H1 (cell line): ENCODE measurements at regions not wholly inside any gene's neighbourhood (a gene's known extent, or its start where the extent isn't known, plus 50 kb on each side); places are given as distances from the start of the nearest gene placed in this dataset.
A peak's percentile ranks its signal among the peaks of the same experiment; 100 is the strongest.

Experiments used
- CTCF ChIA-PET: fragments of 300-600 bp; sonication (Branson Sonifier 250); formaldehyde crosslinking; loops from one replicate; lab custom pipeline; 2021; ENCODE audit not compliant: partially characterized antibody; lab: Charles Lee
- POLR2A ChIA-PET: fragments of 300-600 bp; sonication (Branson Sonifier 250); formaldehyde crosslinking; loops from one replicate; lab custom pipeline; 2021; ENCODE audit warnings: inconsistent platforms; ENCODE audit not compliant: partially characterized antibody; lab: Charles Lee
- DNase-seq, 2 experiments: peaks; one replicate each; pipeline versions ENCODE4 v3.0.0 to v3.0.0-alpha.2; 2010 to 2022; ENCODE audit warnings: low spot score in 2 of 2, low read depth in 1 of 2, mixed read lengths in 1 of 2
- FAIRE-seq: peaks from 2 replicates; lab custom pipeline; 2011; peaks lifted over from hg19 to GRCh38; lab: Jason Lieb, UNC
- H2AFZ ChIP-seq: 2 replicates; pipeline ENCODE4 v1.8.1; 2012; ENCODE audit warnings: low read length, inconsistent platforms
- H2AK5ac ChIP-seq: 2 replicates; pipeline ENCODE4 v1.6.1; 2013; ENCODE audit warnings: low read depth, low read length
- H2BK120ac ChIP-seq: replicated peaks from 2 replicates; pipeline ENCODE3; 2013; ENCODE audit warnings: low read depth, low read length, inconsistent platforms
- H2BK12ac ChIP-seq: 2 replicates; pipeline ENCODE4 v1.6.1; 2013; ENCODE audit warnings: low read depth, low read length
- H2BK15ac ChIP-seq: 2 replicates; pipeline ENCODE4 v1.6.1; 2013; ENCODE audit warnings: low read length
- H2BK20ac ChIP-seq: 2 replicates; pipeline ENCODE4 v1.6.1; 2013; ENCODE audit warnings: low read length
- H2BK5ac ChIP-seq: 2 replicates; pipeline ENCODE4 v1.6.1; 2013; ENCODE audit warnings: low read depth, low read length
- H3K14ac ChIP-seq: 2 replicates; pipeline ENCODE4 v1.6.1; 2013; ENCODE audit warnings: inconsistent platforms; ENCODE audit not compliant: insufficient read length
- H3K18ac ChIP-seq: 2 replicates; pipeline ENCODE4 v1.6.1; 2013; ENCODE audit warnings: low read length; ENCODE audit errors: extremely low read depth
- H3K23ac ChIP-seq: 2 replicates; pipeline ENCODE4 v1.6.1; 2013; ENCODE audit warnings: inconsistent platforms; ENCODE audit not compliant: insufficient read length
- H3K23me2 ChIP-seq: 2 replicates; pipeline ENCODE4 v1.6.1; 2013; ENCODE audit warnings: low read depth, low read length
- H3K27ac ChIP-seq: 2 replicates; pipeline ENCODE4 v1.6.1; 2011; ENCODE audit warnings: low read depth, low read length, inconsistent platforms
- H3K27me3 ChIP-seq, 4 experiments: replicated peaks in 1 of 4; 1 replicate in 1 of 4; 2 replicates in 3 of 4; pipeline versions ENCODE4 v1.6.1 to v1.8.1; 2011 to 2013; ENCODE audit warnings: low read length in 3 of 4, mild to moderate bottlenecking in 3 of 4, inconsistent platforms in 2 of 4, mixed read lengths in 2 of 4, moderate library complexity in 1 of 4; ENCODE audit not compliant: control insufficient read depth in 3 of 4, insufficient read depth in 3 of 4; ENCODE audit errors: extremely low read depth in 1 of 4
- H3K36me3 ChIP-seq, 4 experiments: 2 replicates each; pipeline versions ENCODE4 v1.6.1 to v1.8.1; 2011 to 2013; ENCODE audit warnings: mild to moderate bottlenecking in 4 of 4, low read length in 3 of 4, moderate library complexity in 2 of 4, control low read depth in 1 of 4, inconsistent platforms in 1 of 4; ENCODE audit not compliant: insufficient read depth in 4 of 4, control insufficient read depth in 2 of 4
- H3K4ac ChIP-seq: replicated peaks from 2 replicates; pipeline ENCODE3; 2013; ENCODE audit warnings: low read length, low read depth, mixed read lengths, inconsistent platforms; ENCODE audit not compliant: insufficient read length
- H3K4me1 ChIP-seq, 4 experiments: replicated peaks in 1 of 4; 1 replicate in 1 of 4; 2 replicates in 3 of 4; pipeline versions ENCODE4 v1.6.1 to v1.8.1; 2011 to 2013; ENCODE audit warnings: low read length in 3 of 4, inconsistent platforms in 2 of 4, mixed read lengths in 1 of 4; ENCODE audit not compliant: insufficient read depth in 4 of 4, control insufficient read depth in 3 of 4
- H3K4me2 ChIP-seq, 2 experiments: 2 replicates each; pipeline versions ENCODE4 v1.6.1 to v1.8.1; 2011 to 2013; ENCODE audit warnings: low read depth in 2 of 2, low read length in 2 of 2, control low read depth in 1 of 2, inconsistent platforms in 1 of 2, mild to moderate bottlenecking in 1 of 2; ENCODE audit not compliant: insufficient read depth in 1 of 2
- H3K4me3 ChIP-seq, 4 experiments: fragments of 200-600, 300-600 bp in 1 of 4; sonication (generic), shearing (Covaris generic), sonication (Bioruptor Twin) in 1 of 4; 2 replicates each; pipeline versions ENCODE4 v1.5.1 to v1.8.1; 2011 to 2016; ENCODE audit warnings: low read length in 4 of 4, low read depth in 3 of 4, control low read depth in 2 of 4, inconsistent platforms in 2 of 4, mild to moderate bottlenecking in 2 of 4, mixed read lengths in 1 of 4, moderate library complexity in 1 of 4; ENCODE audit not compliant: insufficient read depth in 2 of 4; ENCODE audit errors: extremely low read depth in 1 of 4
- H3K56ac ChIP-seq: replicated peaks from 2 replicates; pipeline ENCODE3; 2013; ENCODE audit warnings: low read depth, mild to moderate bottlenecking, mixed read lengths, low read length, inconsistent platforms; ENCODE audit not compliant: insufficient read length
- H3K79me1 ChIP-seq: 2 replicates; pipeline ENCODE4 v1.6.1; 2013; ENCODE audit warnings: low read depth, low read length, control low read depth
- H3K79me2 ChIP-seq, 2 experiments: 2 replicates each; pipeline versions ENCODE4 v1.6.1 to v1.8.1; 2012 to 2013; ENCODE audit warnings: low read length in 2 of 2, mild to moderate bottlenecking in 2 of 2, inconsistent platforms in 1 of 2; ENCODE audit not compliant: insufficient read depth in 2 of 2, control insufficient read depth in 1 of 2
- H3K9ac ChIP-seq, 4 experiments: replicated peaks in 1 of 4; 1 replicate in 1 of 4; 2 replicates in 3 of 4; pipeline versions ENCODE4 v1.6.1 to v1.8.1; 2011 to 2013; ENCODE audit warnings: low read depth in 3 of 4, low read length in 3 of 4, control low read depth in 2 of 4, mild to moderate bottlenecking in 2 of 4, moderate library complexity in 2 of 4, inconsistent platforms in 1 of 4; ENCODE audit errors: extremely low read depth in 1 of 4
- H3K9me3 ChIP-seq, 2 experiments: 2 replicates each; pipeline versions ENCODE4 v1.6.1 to v1.8.1; 2012 to 2013; ENCODE audit warnings: mild to moderate bottlenecking in 2 of 2, moderate library complexity in 2 of 2, control low read depth in 1 of 2, inconsistent platforms in 1 of 2, low read depth in 1 of 2, low read length in 1 of 2, mixed read lengths in 1 of 2; ENCODE audit not compliant: insufficient read depth in 2 of 2
- H4K20me1 ChIP-seq, 2 experiments: replicated peaks in 1 of 2; 2 replicates each; pipeline versions ENCODE3 to v1.8.1; 2011 to 2013; ENCODE audit warnings: inconsistent platforms in 2 of 2, low read length in 2 of 2, mild to moderate bottlenecking in 1 of 2; ENCODE audit not compliant: insufficient read depth in 2 of 2, control insufficient read depth in 1 of 2
- H4K5ac ChIP-seq: 2 replicates; pipeline ENCODE4 v1.6.1; 2013; ENCODE audit warnings: low read length, low read depth, mixed read lengths, inconsistent platforms; ENCODE audit not compliant: insufficient read length
- H4K8ac ChIP-seq: 2 replicates; pipeline ENCODE4 v1.8.0; 2013; ENCODE audit warnings: mild to moderate bottlenecking, moderate library complexity, low read length, inconsistent platforms; ENCODE audit not compliant: insufficient read depth; ENCODE audit errors: extremely low read depth
- H4K91ac ChIP-seq: replicated peaks from 2 replicates; pipeline ENCODE3; 2013; ENCODE audit warnings: low read length, mixed read lengths, inconsistent platforms; ENCODE audit not compliant: insufficient read length
- EGR1 ChIP-seq: IDR thresholded peaks from 2 replicates; pipeline ENCODE4 v1.6.1; 2011; ENCODE audit warnings: low read depth, low read length, borderline replicate concordance
- SP2 ChIP-seq: IDR thresholded peaks from 2 replicates; pipeline ENCODE4 v1.6.1; 2012; ENCODE audit warnings: mild to moderate bottlenecking, low read length, inconsistent platforms
- TEAD4 ChIP-seq: IDR thresholded peaks from 2 replicates; pipeline ENCODE4 v1.6.1; 2012; ENCODE audit warnings: low read depth, low read length, inconsistent platforms, mixed read lengths
- WGBS, 2 experiments: shearing (Covaris generic) in 1 of 2; methylation state at CpG; one replicate each; pipeline versions ENCODE4 v1.1.6 to v1.1.7; 2013 to 2015; ENCODE audit warnings: low lambda C conversion rate in 2 of 2, mixed read lengths in 2 of 2, inconsistent platforms in 1 of 2, low coverage in 1 of 2, missing lambda C conversion rate in 1 of 2; ENCODE audit not compliant: insufficient replicate concordance in 2 of 2, insufficient coverage in 1 of 2, insufficient read length in 1 of 2; ENCODE audit errors: extremely low coverage in 1 of 2, missing lambda C conversion rate in 1 of 2; 5-methylcytosine and 5-hydroxymethylcytosine counted together

DNA sequence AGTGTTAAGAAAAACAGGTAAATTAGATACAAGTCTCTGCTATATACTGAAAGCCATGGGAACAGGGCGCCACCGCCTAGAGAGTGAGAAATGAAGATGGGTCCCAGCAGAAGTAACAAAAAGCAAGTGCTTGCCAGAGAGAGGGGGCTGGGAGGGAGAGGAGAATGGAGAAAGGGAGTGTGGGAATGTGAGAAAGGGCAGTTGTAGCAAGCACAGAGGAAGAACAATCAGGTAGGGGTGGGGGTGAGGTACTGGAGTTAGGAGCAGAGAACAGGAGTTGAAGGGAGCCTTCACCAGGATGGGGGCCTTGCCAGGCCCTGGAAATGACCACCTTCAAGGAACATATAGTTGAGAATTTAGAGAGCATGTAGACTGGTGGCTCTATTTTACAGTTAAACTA is 66.8 kb downstream of the TCF20 start:
- Histone ChIP-seq H2AFZ (no peak overlapping the region), H4K91ac (no peak overlapping the region), H2BK12ac (no peak overlapping the region), H3K14ac (no peak overlapping the region), H3K27me3 (no peaks in the 10 kb centered on the region), H2AK5ac (no peak overlapping the region), H3K4me3 (no peak overlapping the region), H4K5ac (no peak overlapping the region), H3K4me1 (peaks cover 0 to 3% (median 0%) of the 10 kb centered on the region in 4 experiments; a peak in 1 of 7 replicates), H3K56ac (no peak overlapping the region), H3K4ac (no peak overlapping the region), H2BK20ac (no peak overlapping the region), H4K8ac (no peak overlapping the region), H3K23me2 (no peaks in the 10 kb centered on the region), H3K23ac (no peak overlapping the region), H3K4me2 (no peak overlapping the region), H3K79me1 (peaks cover 11% of the 10 kb centered on the region), H3K36me3 (0 out of 8 replicates have a peak, but pooled peaks cover 0 to 4% (median 0%) of the 10 kb centered on the region in 4 experiments), H2BK5ac (no peak overlapping the region), H2BK120ac (no peak overlapping the region), H4K20me1 (peaks cover 17 to 22% of the 10 kb centered on the region in 2 experiments), H3K9me3 (no peaks in the 10 kb centered on the region), H3K79me2 (peaks cover 6 to 93% of the 10 kb centered on the region in 2 experiments; a peak in 2 of 4 replicates), H3K18ac (no peak overlapping the region), H2BK15ac (no peak overlapping the region), H3K27ac (no peak overlapping the region), H3K9ac (no peak overlapping the region)
- POLR2A ChIA-PET, result no interaction called here
- no peak for DNase-seq
- TF ChIP-seq TEAD4 (0 out of 2 replicates have a peak, but pooled peaks have one; percentile 9), SP2 (no peak), EGR1 (0 out of 2 replicates have a peak, but pooled peaks have one; percentile 23)
- CTCF ChIA-PET, result no interaction called here
- 72% methylated on average over 2 of the region's 2 CpGs; no CpG with 5 or more reads in 1 of the 2 experiments for WGBS, 2 experiments
- FAIRE-seq, result no peak
